HG03575 (cell line): ENCODE measurements at regions not wholly inside any gene's neighbourhood (a gene's known extent, or its start where the extent isn't known, plus 50 kb on each side); places are given as distances from the start of the nearest gene placed in this dataset.
"Not testable (repeated sequence)": the region's sequence is repeated elsewhere in the genome, so short reads cannot be mapped to it uniquely, and the experiment has no call there.

Source experiments
- ATAC-seq: cut with Tn5 transposase; IDR thresholded peaks from one replicate; pipeline ENCODE4 v1.9.1; 2021; ENCODE audit not compliant: unreplicated experiment, insufficient number of reproducible peaks, low FRiP score; ENCODE audit errors: extremely low read depth

DNA sequence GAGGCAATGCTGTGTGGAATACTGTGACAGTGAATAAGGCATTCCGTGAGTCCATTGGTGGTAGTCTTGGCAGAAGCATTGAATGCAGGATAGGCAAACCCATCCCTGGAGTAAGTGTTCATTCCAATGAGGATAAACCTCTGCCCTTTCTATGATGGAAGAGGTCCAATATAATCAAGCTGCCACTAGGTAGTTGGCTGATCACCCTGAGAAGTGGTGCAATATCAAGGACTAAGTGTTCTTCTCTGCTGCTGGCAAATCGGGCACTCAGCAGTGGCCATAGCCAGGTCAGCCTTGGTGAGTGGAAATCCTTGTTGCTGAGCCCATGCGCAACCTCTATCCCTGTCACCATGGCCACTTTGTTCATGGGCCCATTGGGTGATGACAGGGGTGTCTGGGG lies 70.1 kb downstream of the FBXO4 start:
- no peak for ATAC-seq

DNA sequence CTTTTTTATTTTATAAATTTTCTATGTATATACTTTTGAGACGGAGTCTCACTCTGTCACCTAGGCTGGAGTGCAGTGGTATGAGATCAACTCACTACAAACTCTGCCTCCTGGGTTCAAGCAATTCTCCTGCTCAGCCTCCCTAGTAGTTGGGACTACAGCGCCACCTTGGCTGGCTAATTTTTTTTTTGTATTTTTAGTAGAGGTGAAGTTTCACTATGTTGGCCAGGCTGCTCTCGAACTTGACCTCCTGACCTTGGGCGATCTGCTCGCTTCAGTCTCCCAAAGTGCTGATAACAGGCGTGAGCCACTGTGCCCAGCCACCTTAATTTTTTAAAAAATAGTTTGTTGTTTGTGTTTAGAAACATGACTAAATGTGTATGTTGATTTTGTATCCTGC lies 76.6 kb downstream of the FBXO4 start:
- ATAC-seq = no peak

DNA sequence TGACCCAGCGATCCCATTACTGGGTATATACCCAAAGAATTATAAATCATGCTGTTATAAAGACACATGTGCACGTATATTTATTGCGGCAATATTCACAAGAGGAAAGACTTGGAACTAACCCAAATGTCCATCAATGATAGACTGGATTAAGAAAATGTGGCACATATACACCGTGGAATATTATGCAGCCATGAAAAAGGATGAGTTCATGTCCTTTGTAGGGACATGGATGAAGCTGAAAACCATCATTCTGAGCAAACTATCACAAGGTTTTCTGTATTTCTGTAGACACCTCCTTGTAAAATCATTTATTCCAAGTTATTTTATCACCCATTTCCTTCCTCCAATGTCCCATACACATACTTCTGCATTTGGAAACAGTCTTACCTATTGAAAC lies 78.8 kb downstream of the FBXO4 start:
- ATAC-seq = not testable (repeated sequence)

DNA sequence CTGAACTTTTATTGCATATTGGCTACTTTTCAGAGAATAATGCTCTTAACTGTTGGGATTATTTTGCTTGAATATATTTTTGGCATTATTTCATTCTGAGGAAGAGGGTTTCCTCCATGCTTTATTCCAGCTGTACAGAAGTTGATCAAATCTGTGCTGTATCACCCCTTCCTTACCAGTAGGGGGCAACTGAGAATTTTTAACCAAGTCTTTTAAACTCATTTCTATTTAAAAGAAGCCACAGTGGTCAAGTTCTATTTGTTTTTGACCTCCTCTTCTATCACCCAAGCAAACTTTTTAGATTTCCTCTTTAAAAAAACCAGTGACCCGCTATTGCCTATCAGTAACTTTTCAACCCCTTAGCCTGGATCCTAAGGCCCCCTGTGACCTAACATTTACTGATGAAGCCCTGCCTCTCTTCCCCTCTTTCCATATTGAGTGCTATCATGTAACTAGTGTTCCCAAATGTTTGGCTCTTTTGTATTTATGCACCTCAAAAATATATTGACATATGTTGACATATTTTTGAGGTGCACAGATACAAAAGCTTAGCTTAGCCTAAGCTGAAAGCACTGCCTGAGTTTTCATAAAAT lies 80.6 kb downstream of the FBXO4 start:
- no peak for ATAC-seq

DNA sequence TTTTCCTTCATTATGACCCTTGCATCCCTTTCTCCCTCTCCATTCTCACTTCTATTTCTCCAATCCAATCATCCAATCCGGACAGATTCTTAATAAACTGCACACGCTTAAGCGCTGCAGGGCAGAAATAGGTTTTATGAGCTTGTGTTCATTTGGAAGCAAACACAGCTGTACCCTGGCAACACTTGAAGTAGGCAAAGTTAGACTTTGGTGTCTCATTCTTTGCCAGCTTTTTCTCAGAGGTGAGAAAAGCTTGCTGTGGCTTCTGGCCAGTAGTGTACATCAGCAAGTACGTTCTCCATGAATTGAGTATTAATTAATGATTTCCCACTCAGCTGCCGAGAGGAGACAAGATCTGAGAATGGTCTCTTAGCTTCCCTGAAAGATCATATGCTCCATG lies 88.5 kb downstream of the FBXO4 start:
- ATAC-seq = no peak

DNA sequence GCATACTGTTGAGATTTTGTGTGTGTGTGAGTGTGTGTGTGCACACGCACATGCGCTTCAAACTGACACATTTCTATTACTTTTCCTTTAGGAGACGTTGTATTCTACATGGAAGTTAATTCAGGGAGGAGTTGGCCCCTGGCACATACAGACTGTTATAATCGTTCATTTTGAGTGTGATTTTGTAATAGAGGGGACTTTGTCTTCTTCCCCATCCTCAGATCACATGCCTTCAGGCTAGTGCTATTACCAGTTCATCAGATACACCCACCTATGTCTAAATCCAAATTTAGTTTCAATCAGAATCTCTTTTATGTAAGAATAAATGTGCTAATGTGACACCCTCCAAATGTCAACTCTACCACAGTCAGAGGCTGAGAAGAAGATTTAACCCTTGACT lies 90.2 kb downstream of the FBXO4 start:
- ATAC-seq = no peak

DNA sequence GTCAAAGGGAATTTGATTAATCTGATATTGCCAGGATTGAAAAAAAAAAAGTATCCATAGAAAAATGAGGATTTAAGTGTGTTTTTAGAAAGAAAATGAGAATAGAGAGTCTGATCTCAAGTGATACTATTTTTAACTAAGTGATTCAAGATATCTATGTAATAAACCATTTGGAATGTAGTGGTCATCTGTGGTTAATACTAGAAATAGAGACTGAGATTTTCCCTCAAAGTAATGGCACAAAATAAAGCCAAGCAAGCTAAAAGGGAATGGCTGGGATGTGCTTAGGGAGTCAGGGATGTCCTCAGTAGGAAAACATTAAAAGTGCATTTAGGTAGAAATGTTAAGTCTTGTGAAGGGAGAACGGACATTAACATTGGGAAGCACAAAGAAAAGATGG lies 90.6 kb downstream of the FBXO4 start:
- no peak for ATAC-seq

DNA sequence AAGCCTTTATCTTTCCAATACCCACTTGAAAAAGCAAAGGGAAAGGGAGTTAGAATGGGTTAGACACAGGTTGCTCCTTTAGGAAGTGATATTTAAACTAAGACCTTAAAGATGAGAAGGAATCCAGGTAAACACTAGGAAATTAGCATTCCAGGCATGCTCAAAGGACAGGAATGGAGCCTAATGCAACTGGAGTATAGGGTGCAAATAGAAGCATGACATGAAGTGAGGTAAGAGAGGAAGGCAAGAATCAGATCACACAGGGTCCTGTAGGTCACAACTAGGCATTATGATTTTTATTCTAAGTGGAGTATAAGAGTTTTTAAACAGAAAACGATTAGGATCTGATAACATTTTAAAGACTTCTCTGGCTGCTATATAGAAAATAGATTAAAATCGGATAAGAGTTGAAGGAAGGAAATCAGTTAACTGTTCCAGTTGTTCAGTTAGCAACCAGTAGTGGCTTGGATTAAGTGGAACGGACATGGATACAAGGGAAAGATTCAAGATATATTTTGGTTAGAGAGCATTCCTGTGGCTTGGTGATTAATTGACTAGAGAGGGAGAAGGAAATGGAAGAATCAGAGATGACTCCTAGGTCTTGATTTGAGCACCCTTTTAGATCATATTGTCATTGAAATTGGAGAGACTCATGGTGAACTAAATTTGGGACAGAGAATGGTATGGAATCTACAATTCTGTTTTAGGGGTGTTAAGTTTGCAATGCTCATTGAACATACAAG lies 95.9 kb downstream of the FBXO4 start:
- ATAC-seq = no peak

DNA sequence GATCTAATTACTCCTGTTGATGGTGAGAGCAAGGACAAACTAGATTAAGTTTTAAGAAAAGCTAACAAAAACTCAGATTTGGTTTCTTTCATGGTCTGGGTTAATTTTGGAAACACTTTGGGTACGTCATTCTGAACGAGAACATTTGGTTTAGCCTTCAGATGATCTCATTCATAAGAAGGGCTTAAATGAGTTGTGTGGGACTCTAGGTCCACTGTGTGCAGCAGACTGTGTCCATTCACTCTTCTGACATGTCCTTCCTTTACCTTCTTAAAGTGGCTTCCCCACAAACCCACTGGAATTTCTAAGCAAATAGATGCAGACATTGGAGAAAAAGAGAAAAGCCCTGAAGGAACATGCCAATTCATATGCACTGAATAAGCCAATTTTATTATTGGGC lies 96.8 kb downstream of the FBXO4 start:
- no peak for ATAC-seq

DNA sequence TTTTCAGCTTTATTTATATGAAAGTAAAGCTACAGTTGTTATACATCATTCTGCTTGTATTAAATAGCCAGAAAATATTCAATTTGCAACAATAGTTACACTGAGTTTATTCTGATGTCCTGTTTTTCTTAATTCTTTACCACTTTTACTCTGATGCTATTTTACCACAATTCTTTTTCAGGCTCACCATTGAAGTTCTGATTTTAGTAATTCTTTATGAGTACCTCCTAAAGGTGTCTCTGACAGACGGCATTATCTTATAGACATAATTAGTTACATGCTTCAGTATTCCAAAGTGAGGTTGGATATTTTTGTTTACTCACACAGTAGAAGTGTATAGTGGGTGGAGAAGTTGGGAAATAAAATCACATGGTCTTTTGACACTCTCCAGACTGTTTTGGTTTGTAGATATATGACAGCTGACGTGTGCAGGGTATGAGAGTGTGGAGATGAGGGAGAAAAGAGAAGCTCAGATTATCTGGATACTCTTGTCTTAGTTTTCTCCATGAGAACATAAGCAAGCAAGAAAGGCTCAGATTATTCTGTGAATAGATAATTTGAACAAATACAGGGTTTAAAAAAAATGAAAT lies 97.4 kb downstream of the FBXO4 start:
- no peak for ATAC-seq

DNA sequence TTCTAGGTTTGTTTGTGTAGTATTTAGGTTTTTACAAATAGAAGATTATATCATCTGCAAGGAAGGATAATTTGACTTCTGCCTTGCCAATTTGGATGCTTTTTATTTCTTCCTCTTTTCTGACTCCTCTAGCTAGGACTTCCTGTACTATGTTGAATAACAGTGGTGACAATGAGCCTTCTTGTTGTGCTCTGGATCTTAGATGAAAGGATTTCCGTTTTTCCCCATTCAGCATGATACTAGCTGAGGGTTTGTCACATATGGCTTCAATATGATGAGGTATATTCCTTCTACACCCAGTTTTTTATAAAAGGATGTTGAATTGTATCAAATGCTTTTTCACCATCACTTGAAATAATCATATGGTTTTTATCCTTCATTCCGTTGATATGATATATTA lies 101.4 kb downstream of the FBXO4 start:
- no peak for ATAC-seq

DNA sequence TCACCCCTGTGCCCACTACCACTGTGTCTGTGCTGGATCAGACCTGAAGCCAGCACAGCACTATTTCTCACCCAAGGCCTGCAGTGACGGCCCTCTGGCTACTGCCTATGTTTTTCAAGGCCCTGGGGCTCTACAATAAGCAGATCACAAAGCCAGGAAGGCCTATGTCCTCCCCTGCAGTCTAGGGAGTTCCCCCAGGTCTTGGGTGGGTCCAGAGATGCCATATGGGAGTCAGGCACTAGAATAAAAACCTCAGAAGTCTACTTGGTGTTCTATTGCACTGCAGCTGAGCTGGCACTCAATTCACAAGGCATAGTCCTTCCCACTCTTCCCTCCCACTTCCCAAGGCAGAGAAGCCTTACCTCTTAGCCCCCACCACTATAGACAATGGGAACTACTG lies 107.1 kb downstream of the FBXO4 start:
- no peak for ATAC-seq

DNA sequence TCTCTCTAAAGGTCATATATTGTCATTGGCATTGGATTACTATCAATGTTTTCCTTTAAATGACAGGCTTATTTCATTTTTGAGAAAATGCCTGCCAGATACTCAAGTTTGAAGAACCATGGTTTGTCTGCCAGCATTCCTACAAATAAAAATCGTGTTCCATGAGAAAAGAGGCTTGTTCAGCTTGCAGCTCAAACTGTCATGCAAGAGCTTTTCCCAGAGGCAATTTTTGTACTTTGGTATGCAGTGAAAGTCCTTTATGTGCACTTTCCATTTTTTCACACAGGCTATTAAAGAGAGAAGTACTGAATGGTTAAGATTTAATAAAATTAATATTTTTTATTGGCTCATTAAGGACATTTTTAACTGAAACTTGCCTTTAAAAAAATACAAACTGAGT lies 110.4 kb downstream of the FBXO4 start:
- no peak for ATAC-seq

DNA sequence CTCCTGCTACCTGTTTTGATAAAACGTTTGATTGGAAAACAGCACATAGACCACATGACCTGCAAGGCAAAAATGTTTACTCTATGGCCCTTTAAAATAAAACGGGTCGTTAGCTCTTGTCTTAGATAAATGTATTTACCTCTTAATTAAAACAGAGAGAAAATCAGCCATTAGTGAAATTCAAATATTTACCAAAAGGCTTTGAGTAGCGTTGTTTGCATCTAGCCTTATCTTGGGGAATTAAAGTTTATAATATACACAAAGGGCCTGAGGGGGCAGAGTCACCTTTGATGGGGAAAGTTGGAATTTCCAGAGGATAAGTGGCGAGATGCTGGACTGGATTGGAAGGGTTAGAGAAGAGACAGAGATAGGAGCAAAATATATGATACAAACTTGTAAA lies 111.3 kb downstream of the FBXO4 start:
- no peak for ATAC-seq

DNA sequence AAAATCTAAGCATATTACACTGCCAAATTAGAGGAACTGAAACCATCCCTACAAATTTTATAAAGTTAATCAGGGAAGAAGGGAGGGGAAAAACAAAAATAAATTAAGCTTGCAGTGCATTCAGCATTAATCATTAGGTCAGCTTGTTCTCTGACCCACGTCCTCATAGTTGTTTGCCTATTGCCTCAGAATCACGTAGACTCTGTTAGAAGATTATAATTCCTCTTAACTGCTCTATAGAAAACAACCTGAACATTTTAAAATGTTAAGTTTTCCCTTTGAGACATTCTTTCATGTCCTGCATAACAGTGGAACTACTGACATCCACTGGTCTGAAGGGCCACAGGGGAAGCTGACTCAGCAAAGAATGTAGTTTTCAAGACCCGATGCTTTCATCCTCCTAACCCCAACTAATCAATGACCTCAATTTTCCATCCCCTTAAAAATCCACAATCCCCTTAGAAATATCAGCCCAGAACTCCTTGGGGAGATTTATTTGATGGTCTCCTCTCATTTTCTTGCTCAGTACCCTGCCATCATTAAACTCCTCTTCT lies 112.4 kb downstream of the FBXO4 start:
- ATAC-seq = no peak

DNA sequence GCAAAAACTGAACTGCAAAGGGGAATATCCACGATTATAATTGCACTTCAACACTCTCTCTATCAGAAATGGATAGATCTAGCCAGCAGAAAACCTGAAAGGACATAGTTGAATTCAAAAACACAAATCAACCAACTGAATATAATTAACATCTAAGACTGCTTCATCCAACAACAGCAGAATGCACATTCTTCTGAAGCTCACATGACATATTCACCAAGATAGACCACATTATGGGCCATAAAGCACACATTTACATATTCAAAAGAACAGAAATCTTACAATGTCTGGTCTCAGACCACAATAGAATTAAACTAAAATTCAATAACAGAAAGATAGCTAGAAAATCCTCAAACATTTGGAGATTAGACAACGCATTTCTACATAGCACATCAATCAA lies 118.3 kb downstream of the FBXO4 start:
- no peak for ATAC-seq

DNA sequence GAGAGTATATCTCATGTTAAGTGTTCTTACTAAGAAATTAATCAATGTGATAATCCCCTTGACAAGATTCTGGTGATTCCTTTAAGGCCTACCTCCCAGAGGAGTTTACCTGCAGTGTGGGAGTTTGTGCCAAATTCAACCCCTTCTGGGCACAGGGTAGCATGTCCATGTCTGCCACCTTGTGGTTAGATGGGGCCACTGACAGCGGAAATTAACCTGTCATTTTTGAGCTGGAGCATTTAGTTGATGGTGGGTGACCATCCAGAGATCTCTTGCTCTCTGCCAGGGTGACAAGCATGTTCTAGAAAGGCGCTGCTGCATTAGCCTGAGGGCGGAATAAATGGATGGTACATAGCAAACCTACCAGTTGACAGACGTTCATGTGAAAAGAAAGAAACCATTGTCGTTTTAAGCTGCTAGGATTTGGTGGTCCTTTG lies 132.2 kb downstream of the FBXO4 start:
- ATAC-seq = peak; percentile 87

DNA sequence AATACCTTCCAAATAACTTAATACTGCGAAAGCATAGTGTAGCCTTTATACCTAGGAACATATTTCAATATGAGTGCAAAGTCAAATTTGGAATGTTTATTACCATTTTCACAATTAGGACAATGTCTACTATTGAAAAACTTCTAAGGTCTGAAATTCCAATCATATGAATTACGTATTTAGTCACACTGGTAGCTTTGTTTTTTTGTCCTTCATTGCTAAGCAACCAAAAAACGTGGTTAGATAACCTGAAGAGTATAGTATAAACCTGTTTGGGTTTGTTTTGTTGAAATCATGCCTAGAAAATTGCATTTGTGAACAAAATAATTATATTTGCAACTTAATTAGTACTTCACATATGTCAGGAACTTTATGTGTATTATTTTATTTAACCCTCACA lies 134.2 kb downstream of the FBXO4 start:
- ATAC-seq = no peak

DNA sequence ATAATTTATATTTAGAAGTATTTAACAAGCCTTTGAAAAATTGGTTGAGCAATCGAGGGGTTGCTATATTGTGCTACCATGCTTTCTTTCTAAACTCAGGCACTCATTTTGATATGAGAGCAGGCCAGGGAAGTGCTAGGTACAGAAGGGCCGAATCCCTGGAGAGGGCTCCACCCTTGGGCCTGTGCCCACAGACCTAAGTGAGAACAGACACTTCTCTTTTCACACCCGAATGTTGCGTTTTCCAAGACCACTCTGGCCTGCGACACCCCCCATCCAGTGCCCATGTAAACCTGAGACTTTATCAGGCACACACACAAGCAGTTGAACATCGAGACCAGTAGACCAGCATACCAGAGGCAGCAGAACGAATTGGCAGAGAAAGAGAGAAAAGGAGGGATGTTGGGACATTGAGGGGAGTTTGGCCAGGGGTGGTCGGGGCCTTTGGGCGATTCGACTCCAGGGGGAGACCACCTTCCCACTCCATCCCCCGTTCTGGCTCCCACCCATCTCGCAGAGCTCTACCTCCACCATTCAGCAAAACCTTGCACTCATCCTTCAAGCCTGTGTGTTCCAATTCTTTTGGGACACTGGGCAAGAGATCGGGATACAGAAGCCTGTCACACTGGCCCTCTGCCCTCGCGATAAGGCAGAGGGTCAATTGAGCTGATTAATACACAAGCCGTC lies 134.8 kb downstream of the FBXO4 start:
- ATAC-seq = no peak

DNA sequence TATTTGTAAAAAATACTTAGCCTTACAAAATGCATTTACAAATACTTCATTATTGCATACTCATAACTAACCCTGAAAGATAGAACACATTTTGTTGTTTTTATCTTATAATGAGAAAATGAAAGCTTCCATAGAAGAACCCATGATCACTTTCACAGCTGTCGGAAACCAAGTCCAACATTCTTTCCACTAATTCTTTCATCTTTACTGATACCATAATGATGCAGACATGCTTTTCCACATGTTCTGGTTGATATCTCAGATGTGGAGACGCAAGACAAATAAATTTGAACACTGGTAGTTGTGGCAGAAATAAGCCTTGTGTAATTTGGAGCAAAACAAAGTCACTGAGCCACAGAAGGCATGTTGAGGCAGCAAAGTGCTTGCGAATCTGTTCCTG lies 136.0 kb downstream of the FBXO4 start:
- no peak for ATAC-seq
